Endothelial cell (in vitro differentiated cells): ENCODE measurements at regions not wholly inside any gene's neighbourhood (a gene's known extent, or its start where the extent isn't known, plus 50 kb on each side); places are given as distances from the start of the nearest gene placed in this dataset.
A peak's percentile ranks its signal among the peaks of the same experiment; 100 is the strongest.
"Not testable (repeated sequence)": the region's sequence is repeated elsewhere in the genome, so short reads cannot be mapped to it uniquely, and the experiment has no call there.

Experiments used
- DNase-seq: peaks from one replicate; pipeline ENCODE4 v3.0.0; 2021; ENCODE audit warnings: low spot score
- H3K27ac Mint-ChIP-seq: one replicate; pipeline ENCODE4 v1.8.0; 2021; ENCODE audit warnings: mixed read lengths, inconsistent platforms; ENCODE audit not compliant: unreplicated experiment
- H3K27me3 Mint-ChIP-seq: one replicate; pipeline ENCODE4 v1.8.0; 2021; ENCODE audit warnings: mild to moderate bottlenecking, moderate library complexity, mixed read lengths, inconsistent platforms; ENCODE audit not compliant: unreplicated experiment
- H3K36me3 Mint-ChIP-seq: one replicate; pipeline ENCODE4 v1.8.0; 2021; ENCODE audit warnings: mild to moderate bottlenecking, low read depth, mixed read lengths, inconsistent platforms; ENCODE audit not compliant: unreplicated experiment
- H3K4me1 Mint-ChIP-seq: one replicate; pipeline ENCODE4 v1.8.0; 2021; ENCODE audit warnings: mild to moderate bottlenecking, mixed read lengths, inconsistent platforms; ENCODE audit not compliant: unreplicated experiment
- H3K4me3 Mint-ChIP-seq: one replicate; pipeline ENCODE4 v1.8.0; 2021; ENCODE audit warnings: mild to moderate bottlenecking, mixed read lengths, inconsistent platforms; ENCODE audit not compliant: unreplicated experiment
- H3K9me3 Mint-ChIP-seq: one replicate; pipeline ENCODE4 v1.8.0; 2021; ENCODE audit warnings: mixed read lengths, inconsistent platforms; ENCODE audit not compliant: unreplicated experiment
- CTCF ChIP-seq: fragments of 200-600 bp; sonication (generic); IDR thresholded peaks from one replicate; pipeline ENCODE4 v1.5.0; 2021; ENCODE audit warnings: antibody characterized with exemption; ENCODE audit not compliant: unreplicated experiment

GRCh38 chr16:29117631-29118030 is 132.8 kb downstream of the LAT start:
- Mint-ChIP-seq H3K27me3 (peaks cover 3% of the 10 kb centered on the region), H3K36me3 (no peaks in the 10 kb centered on the region), H3K9me3 (no peaks in the 10 kb centered on the region), H3K4me3 (no peak overlapping the region), H3K4me1 (peaks cover 4% of the 10 kb centered on the region), H3K27ac (no peak overlapping the region)
- TF ChIP-seq CTCF: no peak
- DNase-seq: no peak

GRCh38 chr16:29116980-29117379 is 132.1 kb downstream of the LAT start:
- Mint-ChIP-seq H3K9me3 (no peaks in the 10 kb centered on the region), H3K4me1 (peaks cover 4% of the 10 kb centered on the region), H3K4me3 (no peak overlapping the region), H3K27ac (no peak overlapping the region), H3K27me3 (peaks cover 3% of the 10 kb centered on the region), H3K36me3 (no peaks in the 10 kb centered on the region)
- no peak for DNase-seq
- no peak for TF ChIP-seq CTCF

GRCh38 chr16:29116207-29116606 is 131.4 kb downstream of the LAT start:
- H3K4me1 Mint-ChIP-seq, H3K9me3 Mint-ChIP-seq, H3K27ac Mint-ChIP-seq, H3K36me3 Mint-ChIP-seq, H3K27me3 Mint-ChIP-seq, H3K4me3 Mint-ChIP-seq, DNase-seq: not testable (repeated sequence)

GRCh38 chr16:29115802-29116141 is 130.9 kb downstream of the LAT start:
- H3K4me3 Mint-ChIP-seq, DNase-seq, H3K36me3 Mint-ChIP-seq, H3K27ac Mint-ChIP-seq, H3K27me3 Mint-ChIP-seq, H3K9me3 Mint-ChIP-seq, H3K4me1 Mint-ChIP-seq: not testable (repeated sequence)

GRCh38 chr16:29114989-29115801 is 130.3 kb downstream of the LAT start:
- DNase-seq: peak; percentile 36
- H3K27ac Mint-ChIP-seq, H3K4me1 Mint-ChIP-seq, H3K27me3 Mint-ChIP-seq, H3K36me3 Mint-ChIP-seq, H3K9me3 Mint-ChIP-seq, H3K4me3 Mint-ChIP-seq: not testable (repeated sequence)
- peak; percentile 49 for TF ChIP-seq CTCF

- H3K27ac Mint-ChIP-seq: no peak overlapping the region
- H3K36me3 Mint-ChIP-seq: no peaks in the 10 kb centered on the region
- no peak overlapping the region for H3K4me3 Mint-ChIP-seq
- no peak for DNase-seq
- TF ChIP-seq CTCF: no peak
- H3K9me3 Mint-ChIP-seq: no peaks in the 10 kb centered on the region
- peaks cover 4% of the 10 kb centered on the region for H3K4me1 Mint-ChIP-seq
- peaks cover 3% of the 10 kb centered on the region for H3K27me3 Mint-ChIP-seq
Measured at GRCh38 chr16:29114574-29114973, 129.7 kb downstream of the LAT start.

- not testable (repeated sequence) for H3K4me3 Mint-ChIP-seq, H3K36me3 Mint-ChIP-seq, DNase-seq, H3K4me1 Mint-ChIP-seq, H3K27ac Mint-ChIP-seq, H3K27me3 Mint-ChIP-seq, H3K9me3 Mint-ChIP-seq
Measured at GRCh38 chr16:29113446-29113845, 128.6 kb downstream of the LAT start.
